H9 (cell line): ENCODE measurements at regions not wholly inside any gene's neighbourhood (a gene's known extent, or its start where the extent isn't known, plus 50 kb on each side); places are given as distances from the start of the nearest gene placed in this dataset.

Experiments
- DNase-seq: peaks from one replicate; pipeline ENCODE4 v3.0.0-alpha.2; 2017
- H2AFZ ChIP-seq: one replicate; pipeline ENCODE4 v1.6.1; 2013; ENCODE audit warnings: mild to moderate bottlenecking, low read length, control low read depth, moderate library complexity
- H2AK5ac ChIP-seq: 2 replicates; pipeline ENCODE4 v1.6.1; 2013; ENCODE audit warnings: low read length, control low read depth, mixed read lengths; ENCODE audit not compliant: insufficient read length
- H2BK120ac ChIP-seq: one replicate; pipeline ENCODE4 v1.6.1; 2013; ENCODE audit warnings: low read depth, mild to moderate bottlenecking, low read length, control low read depth, inconsistent platforms; ENCODE audit not compliant: poor library complexity, severe bottlenecking
- H2BK12ac ChIP-seq: 2 replicates; pipeline ENCODE4 v1.6.1; 2013; ENCODE audit warnings: low read length, control low read depth, mixed read lengths, low read depth; ENCODE audit not compliant: insufficient read length
- H2BK15ac ChIP-seq: 2 replicates; pipeline ENCODE4 v1.6.1; 2013; ENCODE audit warnings: low read depth, low read length, control low read depth
- H2BK20ac ChIP-seq: one replicate; pipeline ENCODE4 v1.6.1; 2013; ENCODE audit warnings: low read depth, mild to moderate bottlenecking, low read length, control low read depth, inconsistent platforms; ENCODE audit not compliant: poor library complexity, severe bottlenecking
- H2BK5ac ChIP-seq: 2 replicates; pipeline ENCODE4 v1.6.1; 2013; ENCODE audit warnings: low read length, control low read depth, mixed read lengths; ENCODE audit not compliant: insufficient read length
- H3K14ac ChIP-seq: 2 replicates; pipeline ENCODE4 v1.6.1; 2013; ENCODE audit warnings: low read length, control low read depth; ENCODE audit not compliant: insufficient read depth
- H3K18ac ChIP-seq: 2 replicates; pipeline ENCODE4 v1.6.1; 2013; ENCODE audit warnings: low read depth, mild to moderate bottlenecking, mixed read lengths, low read length, control low read depth; ENCODE audit not compliant: insufficient read length
- H3K23ac ChIP-seq: 2 replicates; pipeline ENCODE4 v1.6.1; 2013; ENCODE audit warnings: low read length, control low read depth, mixed read lengths, low read depth; ENCODE audit not compliant: insufficient read length
- H3K23me2 ChIP-seq: 2 replicates; pipeline ENCODE4 v1.6.1; 2013; ENCODE audit warnings: low read depth, mild to moderate bottlenecking, mixed read lengths, low read length, control low read depth; ENCODE audit not compliant: insufficient read length, poor library complexity, severe bottlenecking
- H3K27ac ChIP-seq: 2 replicates; pipeline ENCODE4 v1.5.1; 2013; ENCODE audit warnings: low read length, control low read depth, mixed read lengths, low read depth; ENCODE audit not compliant: insufficient read length
- H3K27me3 ChIP-seq: 2 replicates; pipeline ENCODE4 v1.6.1; 2013; ENCODE audit warnings: low read length, control low read depth, inconsistent platforms; ENCODE audit not compliant: insufficient read depth
- H3K4ac ChIP-seq: 2 replicates; pipeline ENCODE4 v1.6.1; 2013; ENCODE audit warnings: low read depth, mild to moderate bottlenecking, control low read depth, inconsistent platforms, low read length, moderate library complexity
- H3K4me1 ChIP-seq: 2 replicates; pipeline ENCODE4 v1.6.1; 2013; ENCODE audit warnings: low read length, control low read depth, inconsistent platforms; ENCODE audit not compliant: insufficient read depth
- H3K4me2 ChIP-seq: 2 replicates; pipeline ENCODE4 v1.6.1; 2013; ENCODE audit warnings: low read length, control low read depth, mixed read lengths; ENCODE audit not compliant: insufficient read length, insufficient read depth
- H3K56ac ChIP-seq: 2 replicates; pipeline ENCODE4 v1.6.1; 2013; ENCODE audit warnings: low read depth, mild to moderate bottlenecking, mixed read lengths, low read length, control low read depth; ENCODE audit not compliant: insufficient read length
- H3K79me1 ChIP-seq: 2 replicates; pipeline ENCODE4 v1.6.1; 2013; ENCODE audit warnings: low read depth, mild to moderate bottlenecking, moderate library complexity, low read length, control low read depth, inconsistent platforms; ENCODE audit not compliant: insufficient read depth, poor library complexity, severe bottlenecking
- H3K79me2 ChIP-seq: 2 replicates; pipeline ENCODE4 v1.6.1; 2013; ENCODE audit warnings: low read length, control low read depth, inconsistent platforms; ENCODE audit not compliant: insufficient read depth
- H3K9ac ChIP-seq: 2 replicates; pipeline ENCODE4 v1.6.1; 2013; ENCODE audit warnings: low read length, control low read depth, mixed read lengths; ENCODE audit not compliant: insufficient read length; ENCODE audit errors: extremely low read depth
- H3K9me3 ChIP-seq: one replicate; pipeline ENCODE4 v1.6.1; 2013; ENCODE audit warnings: low read depth, low read length, inconsistent platforms; ENCODE audit not compliant: control insufficient read depth
- H3T11ph ChIP-seq: one replicate; pipeline ENCODE4 v1.6.1; 2013; ENCODE audit warnings: mild to moderate bottlenecking, low read length, control low read depth, inconsistent platforms
- H4K20me1 ChIP-seq: one replicate; pipeline ENCODE4 v1.6.1; 2013; ENCODE audit not compliant: control insufficient read depth, insufficient read length, insufficient read depth
- H4K5ac ChIP-seq: 2 replicates; pipeline ENCODE4 v1.6.1; 2013; ENCODE audit warnings: low read depth, mild to moderate bottlenecking, mixed read lengths, low read length, control low read depth; ENCODE audit not compliant: insufficient read length
- H4K8ac ChIP-seq: replicated peaks from 2 replicates; pipeline ENCODE4 v1.6.1; 2013; ENCODE audit warnings: low read length, control low read depth, mixed read lengths, low read depth; ENCODE audit not compliant: insufficient read length
- H4K91ac ChIP-seq: 2 replicates; pipeline ENCODE4 v1.6.1; 2013; ENCODE audit warnings: low read depth, mild to moderate bottlenecking, moderate library complexity, mixed read lengths, low read length, control low read depth; ENCODE audit not compliant: insufficient read length
- H3K27ac Mint-ChIP-seq, 3 experiments: 2 replicates in 2 of 3; 3 replicates in 1 of 3; pipeline ENCODE4 v1.8.0; 2020 to 2021; ENCODE audit warnings: mixed read lengths in 3 of 3, mild to moderate bottlenecking in 1 of 3, moderate library complexity in 1 of 3
- H3K27me3 Mint-ChIP-seq: 2 replicates; pipeline ENCODE4 v1.8.0; 2021; ENCODE audit warnings: low read depth, mild to moderate bottlenecking, moderate library complexity, mixed read lengths
- H3K36me3 Mint-ChIP-seq, 3 experiments: 2 replicates in 2 of 3; 3 replicates in 1 of 3; pipeline ENCODE4 v1.8.0; 2020 to 2021; ENCODE audit warnings: low read depth in 3 of 3, mixed read lengths in 3 of 3; ENCODE audit not compliant: insufficient read depth in 1 of 3
- H3K4me1 Mint-ChIP-seq, 2 experiments: 2 replicates each; pipeline ENCODE4 v1.8.0; 2020; ENCODE audit warnings: mixed read lengths in 2 of 2
- H3K4me3 Mint-ChIP-seq, 2 experiments: 2 replicates in 1 of 2; 3 replicates in 1 of 2; pipeline ENCODE4 v1.8.0; 2020 to 2021; ENCODE audit warnings: mild to moderate bottlenecking in 2 of 2, mixed read lengths in 2 of 2, moderate library complexity in 1 of 2
- H3K9me3 Mint-ChIP-seq, 2 experiments: 2 replicates in 1 of 2; 3 replicates in 1 of 2; pipeline ENCODE4 v1.8.0; 2020; ENCODE audit warnings: mild to moderate bottlenecking in 2 of 2, mixed read lengths in 2 of 2, moderate library complexity in 1 of 2
- TF ChIP-seq, protein P1 (sequence below): fragments of 200-600 bp; sonication (generic); conservative IDR thresholded peaks from 3 replicates; pipeline ENCODE4 v1.8.0; 2021; ENCODE audit warnings: antibody characterized with exemption, mild to moderate bottlenecking

DNA sequence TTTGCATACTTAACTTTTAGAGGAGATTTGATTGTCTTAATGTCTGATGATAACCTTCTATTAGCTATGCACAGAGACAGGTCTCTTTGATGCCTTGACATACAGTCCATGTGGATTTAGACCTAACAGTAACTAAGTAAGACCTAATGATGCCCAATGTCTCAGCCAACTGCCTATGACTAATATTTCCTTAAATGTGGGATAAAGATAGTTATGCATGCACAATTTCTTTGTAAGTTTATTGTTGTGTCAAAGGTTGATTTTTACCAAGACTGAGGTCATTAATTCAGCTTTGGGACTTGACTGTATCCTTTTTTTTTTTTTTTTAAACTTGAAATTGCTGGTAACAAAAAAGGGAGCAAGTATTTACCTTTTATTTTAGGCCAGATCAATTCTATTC is 450.0 kb downstream of the HAO1 start:
- Histone ChIP-seq H2BK12ac (no peak overlapping the region), H3K27me3 (no peaks in the 10 kb centered on the region), H3K9ac (no peak overlapping the region), H3K79me2 (no peaks in the 10 kb centered on the region), H4K5ac (no peak overlapping the region), H3K79me1 (no peaks in the 10 kb centered on the region), H3K9me3 (no peaks in the 10 kb centered on the region), H3K27ac (no peak overlapping the region), H2BK15ac (no peak overlapping the region), H2AK5ac (no peak overlapping the region), H3K23ac (no peak overlapping the region), H4K8ac (no peak overlapping the region), H2BK20ac (no peak overlapping the region), H4K91ac (no peak overlapping the region), H3K4me2 (no peak overlapping the region), H3K18ac (no peak overlapping the region), H2BK120ac (no peak overlapping the region), H2BK5ac (no peak overlapping the region), H3T11ph (no peak overlapping the region), H2AFZ (no peak overlapping the region), H3K56ac (no peak overlapping the region), H4K20me1 (no peaks in the 10 kb centered on the region), H3K23me2 (no peaks in the 10 kb centered on the region), H3K14ac (no peak overlapping the region), H3K4ac (no peak overlapping the region), H3K4me1 (no peaks in the 10 kb centered on the region)
- Mint-ChIP-seq H3K4me3 (no peak overlapping the region), H3K36me3 (peaks cover 0 to 17% (median 5%) of the 10 kb centered on the region in 3 experiments; a peak in 5 of 7 replicates), H3K27ac (no peak overlapping the region), H3K9me3 (peaks cover 16 to 17% of the 10 kb centered on the region in 2 experiments), H3K4me1 (peaks cover 12 to 14% of the 10 kb centered on the region in 2 experiments), H3K27me3 (no peaks in the 10 kb centered on the region; the same call in 1 of the 2 replicates)
- TF ChIP-seq, protein P1, sequence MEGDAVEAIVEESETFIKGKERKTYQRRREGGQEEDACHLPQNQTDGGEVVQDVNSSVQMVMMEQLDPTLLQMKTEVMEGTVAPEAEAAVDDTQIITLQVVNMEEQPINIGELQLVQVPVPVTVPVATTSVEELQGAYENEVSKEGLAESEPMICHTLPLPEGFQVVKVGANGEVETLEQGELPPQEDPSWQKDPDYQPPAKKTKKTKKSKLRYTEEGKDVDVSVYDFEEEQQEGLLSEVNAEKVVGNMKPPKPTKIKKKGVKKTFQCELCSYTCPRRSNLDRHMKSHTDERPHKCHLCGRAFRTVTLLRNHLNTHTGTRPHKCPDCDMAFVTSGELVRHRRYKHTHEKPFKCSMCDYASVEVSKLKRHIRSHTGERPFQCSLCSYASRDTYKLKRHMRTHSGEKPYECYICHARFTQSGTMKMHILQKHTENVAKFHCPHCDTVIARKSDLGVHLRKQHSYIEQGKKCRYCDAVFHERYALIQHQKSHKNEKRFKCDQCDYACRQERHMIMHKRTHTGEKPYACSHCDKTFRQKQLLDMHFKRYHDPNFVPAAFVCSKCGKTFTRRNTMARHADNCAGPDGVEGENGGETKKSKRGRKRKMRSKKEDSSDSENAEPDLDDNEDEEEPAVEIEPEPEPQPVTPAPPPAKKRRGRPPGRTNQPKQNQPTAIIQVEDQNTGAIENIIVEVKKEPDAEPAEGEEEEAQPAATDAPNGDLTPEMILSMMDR, result no peak
- no peak for DNase-seq
